OCI-LY1 (cell line): ENCODE measurements at regions not wholly inside any gene's neighbourhood (a gene's known extent, or its start where the extent isn't known, plus 50 kb on each side); places are given as distances from the start of the nearest gene placed in this dataset.

Experiments
- EZH2 ChIP-seq: fragments of 200-600 bp; sonication (generic), shearing (Covaris generic); IDR thresholded peaks from 2 replicates; pipeline ENCODE4 v1.8.0; 2017; ENCODE audit warnings: borderline replicate concordance, mixed run types, mild to moderate bottlenecking, antibody characterized with exemption, low read length, moderate library complexity, mixed read lengths
- TF ChIP-seq, protein P1 (sequence below): fragments of 200-600 bp; sonication (generic), shearing (Covaris generic); IDR thresholded peaks from 2 replicates; pipeline ENCODE4 v1.5.1; 2017; ENCODE audit warnings: mild to moderate bottlenecking, antibody characterized with exemption, low read length, moderate library complexity, mixed read lengths

DNA sequence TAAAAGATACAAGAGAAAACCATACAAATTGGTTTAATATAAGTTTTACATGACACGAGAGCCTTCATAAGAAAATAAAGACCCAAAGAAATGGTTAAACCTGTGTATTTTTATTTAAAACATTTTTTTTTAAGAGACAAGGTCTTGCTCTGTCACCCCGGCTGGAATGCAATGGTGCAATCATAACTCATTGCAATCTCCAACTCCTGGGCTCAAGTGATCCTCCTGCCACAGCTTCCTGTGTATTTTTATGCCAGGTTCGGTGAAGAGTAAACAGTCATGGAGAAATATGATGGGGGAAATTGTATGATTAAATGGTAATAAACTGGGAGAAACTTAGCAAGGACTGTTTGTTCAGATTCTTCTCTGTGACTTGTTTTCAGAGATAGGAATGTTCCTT, 441.0 kb downstream of the TUSC7 start:
- TF ChIP-seq, protein P1, sequence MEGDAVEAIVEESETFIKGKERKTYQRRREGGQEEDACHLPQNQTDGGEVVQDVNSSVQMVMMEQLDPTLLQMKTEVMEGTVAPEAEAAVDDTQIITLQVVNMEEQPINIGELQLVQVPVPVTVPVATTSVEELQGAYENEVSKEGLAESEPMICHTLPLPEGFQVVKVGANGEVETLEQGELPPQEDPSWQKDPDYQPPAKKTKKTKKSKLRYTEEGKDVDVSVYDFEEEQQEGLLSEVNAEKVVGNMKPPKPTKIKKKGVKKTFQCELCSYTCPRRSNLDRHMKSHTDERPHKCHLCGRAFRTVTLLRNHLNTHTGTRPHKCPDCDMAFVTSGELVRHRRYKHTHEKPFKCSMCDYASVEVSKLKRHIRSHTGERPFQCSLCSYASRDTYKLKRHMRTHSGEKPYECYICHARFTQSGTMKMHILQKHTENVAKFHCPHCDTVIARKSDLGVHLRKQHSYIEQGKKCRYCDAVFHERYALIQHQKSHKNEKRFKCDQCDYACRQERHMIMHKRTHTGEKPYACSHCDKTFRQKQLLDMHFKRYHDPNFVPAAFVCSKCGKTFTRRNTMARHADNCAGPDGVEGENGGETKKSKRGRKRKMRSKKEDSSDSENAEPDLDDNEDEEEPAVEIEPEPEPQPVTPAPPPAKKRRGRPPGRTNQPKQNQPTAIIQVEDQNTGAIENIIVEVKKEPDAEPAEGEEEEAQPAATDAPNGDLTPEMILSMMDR, result no peak
- no peak for TF ChIP-seq EZH2
